GM18867 (cell line): ENCODE measurements at regions not wholly inside any gene's neighbourhood (a gene's known extent, or its start where the extent isn't known, plus 50 kb on each side); places are given as distances from the start of the nearest gene placed in this dataset.
"Not testable (repeated sequence)": the region's sequence is repeated elsewhere in the genome, so short reads cannot be mapped to it uniquely, and the experiment has no call there.

Experiments
- ATAC-seq: cut with Tn5 transposase; IDR thresholded peaks from one replicate; pipeline ENCODE4 v1.9.1; 2021; ENCODE audit warnings: mild to moderate bottlenecking, moderate library complexity; ENCODE audit not compliant: unreplicated experiment

DNA sequence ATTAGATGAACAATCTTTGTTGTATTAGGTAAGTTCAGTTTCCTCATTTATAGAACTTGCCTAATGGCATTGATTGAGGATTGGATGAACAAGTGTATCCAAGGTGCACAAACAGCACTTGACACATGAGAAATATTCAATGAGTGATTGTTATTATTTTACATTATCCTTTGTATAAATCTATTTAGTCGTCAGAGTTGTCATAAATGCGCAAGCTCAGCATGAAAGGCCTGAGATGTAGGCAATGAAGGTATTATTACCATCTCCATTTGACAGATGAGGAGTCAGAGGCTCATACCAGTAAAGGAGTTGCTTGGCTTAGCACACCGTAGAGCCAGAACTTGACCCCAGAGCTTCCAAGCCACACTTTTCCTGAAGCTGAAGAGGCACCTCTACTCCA, 291.4 kb downstream of the C1D start:
- no peak for ATAC-seq

DNA sequence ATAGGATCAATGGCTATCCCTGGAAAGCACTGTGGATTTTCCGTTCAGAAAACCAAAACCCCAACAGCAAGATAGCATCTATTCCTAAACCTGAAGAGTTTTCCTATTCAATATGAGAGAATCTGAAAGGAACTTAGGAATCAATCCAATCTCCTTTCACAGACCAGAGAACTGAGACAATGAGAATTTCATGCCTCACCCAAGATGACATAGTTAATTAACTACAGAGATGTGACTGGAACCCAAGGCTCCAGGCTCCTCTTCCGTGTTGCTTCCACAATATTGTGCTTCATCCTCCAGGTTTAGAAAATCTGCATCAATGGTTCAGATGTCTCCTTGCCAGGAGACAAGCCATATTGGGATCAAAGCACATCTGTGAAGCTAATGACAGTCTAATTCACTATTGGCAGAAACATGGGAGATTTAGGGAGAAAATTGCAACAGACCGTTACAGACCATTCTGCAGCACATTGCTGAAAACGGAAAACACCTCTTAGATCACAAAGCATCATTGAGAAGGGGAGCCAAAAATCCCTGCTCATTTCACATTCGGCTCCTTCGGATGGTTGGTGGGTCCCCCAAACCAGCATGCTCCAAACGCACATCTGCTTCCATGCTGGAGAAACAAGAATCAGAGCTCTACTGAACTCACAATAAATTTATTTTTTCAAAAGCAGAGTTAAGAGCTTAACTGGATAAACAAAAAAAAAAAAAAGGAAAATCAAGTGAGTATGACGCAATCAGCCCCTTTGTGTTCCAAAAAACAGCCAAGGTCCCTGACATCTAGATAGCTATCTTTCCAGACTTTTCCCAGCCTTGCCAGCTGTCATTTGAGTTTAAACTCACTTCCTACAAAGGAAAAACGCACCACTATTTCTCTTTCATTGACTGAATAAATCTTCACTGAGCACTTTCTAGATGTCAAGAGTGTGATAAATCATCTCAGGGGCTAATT, 290.3 kb downstream of the C1D start:
- ATAC-seq: no peak

DNA sequence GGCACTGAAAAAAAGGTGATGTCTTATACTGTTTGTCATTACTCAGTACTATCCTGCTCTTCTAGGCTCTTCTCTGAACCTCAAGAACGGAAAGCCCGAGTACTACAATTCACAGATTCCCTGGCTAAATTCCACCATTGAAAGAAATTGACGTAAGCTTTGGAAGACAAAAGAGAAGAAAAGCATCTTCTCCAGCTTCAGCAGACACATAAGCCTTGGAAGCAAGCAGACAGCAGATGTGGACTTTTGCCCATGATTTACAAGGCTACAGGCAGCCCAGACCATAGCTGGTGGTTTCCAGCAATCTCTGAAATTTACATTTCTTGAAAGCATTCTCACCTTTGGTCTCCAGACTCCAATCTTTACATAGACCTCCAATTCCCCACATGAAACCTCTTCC, 289.0 kb downstream of the C1D start:
- no peak for ATAC-seq

DNA sequence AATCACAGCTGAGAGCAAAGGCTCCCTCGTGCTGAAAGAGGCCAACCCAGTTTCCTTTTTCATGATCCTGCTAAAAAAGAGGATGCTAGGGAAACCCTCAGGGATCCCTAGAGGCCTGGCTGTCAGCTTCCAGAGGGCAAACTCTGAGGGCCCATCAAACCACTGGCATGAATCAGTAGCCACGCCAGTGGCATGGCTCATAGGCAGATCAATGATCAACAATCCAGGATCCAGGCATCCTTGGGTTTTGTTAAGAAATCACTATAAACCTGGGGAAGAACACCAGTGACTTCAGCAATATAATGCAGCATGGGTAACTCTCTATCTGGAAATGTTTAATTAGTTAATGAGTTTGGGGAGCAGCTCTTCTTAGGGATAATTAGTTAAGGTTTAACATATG, 286.5 kb downstream of the C1D start:
- no peak for ATAC-seq

DNA sequence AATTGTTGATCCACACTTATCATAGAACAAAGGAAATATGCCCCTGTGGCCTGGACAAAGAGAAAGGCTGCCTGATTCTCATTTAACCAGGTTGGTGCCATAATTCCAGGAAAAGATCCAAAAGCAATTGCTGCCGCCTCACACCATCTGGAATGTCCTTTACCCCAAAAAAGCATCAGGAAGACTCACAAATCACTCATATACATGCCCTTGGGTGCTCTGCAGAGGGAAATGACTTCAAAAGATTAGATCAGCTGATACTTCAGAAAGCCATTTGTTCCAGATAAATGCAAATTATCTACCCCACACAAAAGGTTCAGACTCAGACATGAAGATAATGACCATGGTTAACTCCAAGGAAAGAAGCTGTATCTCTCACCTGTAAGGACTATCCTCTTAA, 285.8 kb downstream of the C1D start:
- ATAC-seq: no peak

DNA sequence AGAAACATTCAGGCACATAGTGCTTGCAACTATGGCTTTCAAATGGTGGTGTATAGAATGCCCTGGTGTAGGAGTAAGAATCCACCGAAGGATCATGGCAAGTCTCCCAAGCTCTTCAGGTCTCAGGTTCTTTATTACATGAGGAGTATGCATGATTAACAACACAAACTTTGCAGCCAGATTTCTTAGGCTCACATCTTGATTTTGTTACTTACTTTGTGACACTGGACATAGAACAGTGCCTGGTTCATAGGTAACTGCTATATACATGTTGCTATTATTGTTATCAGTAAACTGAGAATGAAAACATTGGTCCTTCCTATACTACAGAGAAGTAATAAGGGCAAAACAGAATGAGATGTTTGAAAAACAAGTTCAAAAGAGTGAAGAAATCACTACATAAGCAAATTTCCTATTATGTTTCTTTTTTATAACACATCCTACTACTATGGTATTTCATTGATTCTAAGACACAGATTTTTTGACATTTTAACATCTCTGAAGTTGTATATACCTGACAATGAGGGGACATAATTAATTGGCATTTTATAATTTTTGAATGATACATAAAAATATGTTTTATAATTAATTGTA, 284.9 kb downstream of the C1D start:
- ATAC-seq: no peak

DNA sequence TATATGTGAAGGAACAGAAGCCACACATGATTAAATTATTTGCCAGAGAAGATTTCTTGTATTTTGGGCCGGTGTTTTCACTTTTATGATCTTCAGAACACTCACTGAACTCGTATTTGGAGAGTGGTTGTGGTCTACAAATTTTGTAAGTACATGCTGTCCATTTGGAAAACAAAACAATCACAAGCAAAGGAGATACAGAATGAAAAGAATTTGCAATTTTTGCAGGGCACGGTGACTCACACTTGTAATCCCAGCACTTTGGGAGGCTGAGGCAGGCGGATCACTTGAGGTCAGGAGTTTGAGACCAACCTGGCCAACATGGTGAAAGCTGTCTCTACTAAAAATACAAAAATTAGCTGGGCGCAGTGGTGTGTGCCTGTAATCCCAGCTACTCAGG, 282.0 kb downstream of the C1D start:
- not testable (repeated sequence) for ATAC-seq

- ATAC-seq: no peak
Observed at GRCh38 chr2:67782443-67782842, 280.4 kb downstream of the C1D start.

DNA sequence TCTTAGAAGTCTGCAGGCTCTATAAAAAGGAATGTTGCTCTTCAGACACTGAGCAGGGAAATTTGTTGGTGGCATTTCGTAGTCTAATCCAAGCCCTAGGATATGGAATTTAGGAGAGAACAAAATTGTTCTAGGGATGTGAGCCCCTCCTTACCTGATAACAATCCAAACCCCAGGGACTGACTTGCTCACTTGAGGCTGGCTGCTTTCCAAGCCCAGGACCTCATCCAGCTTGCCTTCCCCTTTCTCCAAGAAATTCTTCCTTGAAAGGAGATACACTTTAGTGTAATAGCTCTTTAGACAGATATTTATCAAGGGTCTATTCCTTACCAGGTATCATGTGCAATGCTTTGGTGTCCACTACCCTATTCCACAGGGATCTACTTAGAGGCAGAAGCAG, 279.8 kb downstream of the C1D start:
- ATAC-seq: no peak

DNA sequence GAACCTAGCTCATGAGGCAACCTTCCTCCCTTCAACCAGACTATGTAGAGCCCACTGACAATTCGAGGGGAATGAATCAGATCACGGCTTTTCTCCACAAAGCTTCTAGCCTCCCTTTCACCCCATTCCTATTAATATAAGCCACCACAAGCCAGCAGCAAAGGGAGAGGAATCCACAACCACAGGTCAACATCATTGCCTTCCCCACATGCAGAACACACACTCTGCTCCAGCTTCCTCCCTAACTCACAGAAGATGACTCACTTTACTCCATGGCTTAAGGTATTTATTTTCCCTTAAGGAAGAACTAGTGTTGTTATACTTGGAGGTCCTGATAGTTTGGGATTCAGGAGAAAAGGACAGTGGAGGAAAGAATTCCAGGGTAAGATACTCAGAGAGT, 272.2 kb downstream of the C1D start:
- no peak for ATAC-seq

DNA sequence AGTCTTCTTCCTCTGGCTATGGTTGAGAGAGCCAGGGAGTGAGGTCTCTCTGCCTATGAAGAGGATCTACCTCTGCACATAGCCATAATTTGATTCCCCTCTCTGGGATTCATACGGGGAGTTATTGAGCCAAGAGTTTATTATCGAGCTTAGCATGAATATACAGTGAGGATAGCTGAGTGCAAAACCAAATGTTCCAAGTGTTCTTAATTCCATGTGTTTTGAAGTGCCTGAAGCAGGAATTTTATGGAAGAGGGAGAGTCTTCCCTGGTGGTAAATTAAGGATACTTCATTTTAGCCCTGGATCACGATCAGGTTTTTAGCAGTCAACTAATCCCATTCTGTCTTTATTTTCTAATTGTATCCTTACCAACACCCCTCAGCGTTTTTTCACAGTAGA, 270.6 kb downstream of the C1D start:
- no peak for ATAC-seq

DNA sequence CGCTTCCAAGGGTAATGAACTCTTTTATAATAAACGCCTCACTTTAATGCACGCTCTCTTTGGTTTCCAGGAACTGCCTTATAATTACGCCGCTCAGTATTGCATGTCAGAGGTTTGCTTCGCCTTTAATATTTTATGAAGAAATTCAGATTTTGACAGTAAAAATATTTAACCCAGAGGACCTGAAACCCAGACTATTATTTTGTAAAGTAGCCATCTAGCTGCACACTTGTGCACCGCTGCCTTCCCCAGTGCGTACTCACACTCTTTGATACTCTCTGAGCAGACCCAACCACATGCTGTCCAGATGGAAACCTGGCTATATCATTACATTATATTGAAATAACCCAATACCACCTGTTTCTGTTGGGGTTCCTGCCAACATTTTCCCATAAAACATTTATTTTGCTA, 270.1 kb downstream of the C1D start:
- no peak for ATAC-seq

DNA sequence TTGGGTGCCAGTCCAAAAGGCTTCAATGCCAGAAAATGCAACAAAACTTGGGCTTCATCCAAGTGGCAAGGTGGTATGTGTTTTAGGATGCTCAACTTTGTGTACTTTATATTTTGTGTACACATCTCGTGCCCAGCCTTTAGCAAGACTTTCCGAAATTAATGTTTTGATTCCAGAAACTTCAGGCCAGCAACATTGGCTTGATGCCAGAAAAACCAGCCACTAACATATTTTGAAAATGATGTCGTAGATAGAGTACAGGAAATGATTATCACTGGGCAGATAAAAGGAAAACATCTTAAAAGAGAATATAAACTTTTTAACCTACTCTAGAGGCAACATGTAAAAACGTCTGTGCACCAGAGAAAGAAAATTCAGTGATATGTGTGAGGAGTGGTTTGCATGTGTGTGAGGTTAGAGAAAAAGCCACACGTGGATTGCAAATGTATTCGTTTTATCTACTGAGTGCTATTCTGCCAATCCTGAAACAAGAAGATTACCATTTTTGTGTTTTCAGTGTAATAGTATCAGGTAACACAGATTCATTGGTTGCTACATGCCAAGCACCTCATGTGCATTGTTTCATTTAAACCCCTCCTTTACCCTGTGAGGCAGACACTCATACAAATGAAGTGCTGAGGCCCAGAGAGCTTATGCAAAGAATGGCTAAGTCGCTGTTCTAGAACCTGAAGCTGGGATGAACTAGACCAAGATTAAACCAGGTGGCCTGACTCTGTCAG, 264.8 kb downstream of the C1D start:
- ATAC-seq: no peak

- no peak for ATAC-seq
Observed at GRCh38 chr2:67798541-67799160, 264.2 kb downstream of the C1D start.

DNA sequence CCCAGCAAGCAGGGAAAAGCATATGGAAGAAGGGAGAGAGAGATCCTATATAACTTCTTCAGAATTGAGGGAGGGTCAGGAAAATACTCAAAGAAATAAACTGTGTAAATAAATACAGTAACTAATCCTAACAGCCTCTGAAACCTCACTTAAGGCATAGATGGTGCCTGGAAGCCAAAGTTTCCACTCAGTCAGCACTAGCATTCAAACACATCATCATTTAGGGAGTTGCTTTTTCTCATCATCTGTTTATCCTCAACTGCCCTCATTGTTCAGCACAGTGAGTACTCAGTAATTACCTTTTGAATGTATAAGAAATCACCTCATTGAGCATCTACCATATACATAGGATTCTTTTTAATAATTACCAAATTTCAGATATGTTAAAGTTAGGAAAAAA, 262.9 kb downstream of the C1D start:
- ATAC-seq: no peak

DNA sequence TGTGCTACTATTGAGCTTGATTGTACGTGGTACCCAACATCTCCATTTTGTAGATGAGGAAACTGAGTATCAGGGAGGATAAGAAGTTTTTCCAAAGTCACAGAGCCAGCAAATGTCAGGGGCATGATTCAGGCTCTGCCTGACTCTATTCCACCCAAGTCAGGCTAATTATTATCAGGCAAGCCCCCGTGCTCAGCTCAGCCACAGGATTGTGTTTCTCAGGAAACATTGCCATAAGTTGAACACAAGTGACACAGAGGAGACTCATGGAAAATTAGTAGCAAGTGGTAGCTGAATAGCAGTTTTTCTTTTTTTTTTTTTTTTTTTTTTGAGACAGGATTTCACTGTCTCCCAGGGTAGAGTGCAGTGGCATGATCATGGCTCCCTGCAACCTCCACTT, 260.5 kb downstream of the C1D start:
- ATAC-seq: no peak

- no peak for ATAC-seq
Observed at GRCh38 chr2:67802824-67803223, 260.0 kb downstream of the C1D start.

GRCh38 chr2:67806816-67807215, 256.0 kb downstream of the C1D start:
- no peak for ATAC-seq

DNA sequence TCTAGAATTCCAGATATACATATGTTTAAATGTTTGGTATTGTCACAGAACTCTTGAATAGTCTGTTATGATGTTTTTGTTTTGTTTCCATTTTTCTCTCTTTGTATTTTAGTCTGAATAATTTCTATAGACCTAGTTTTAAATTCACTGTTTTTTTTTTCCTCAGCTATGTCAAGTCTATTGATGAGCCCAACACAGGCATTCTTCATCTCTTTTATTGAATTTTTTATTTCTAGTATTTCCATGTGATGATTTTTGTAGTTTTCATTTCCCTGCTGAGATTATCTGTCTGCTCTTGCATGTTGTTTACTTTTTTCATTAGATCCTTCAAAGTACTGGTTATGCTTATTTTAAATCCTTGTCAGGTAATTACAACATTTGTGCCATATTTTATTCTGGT, 254.7 kb downstream of the C1D start:
- ATAC-seq: no peak

DNA sequence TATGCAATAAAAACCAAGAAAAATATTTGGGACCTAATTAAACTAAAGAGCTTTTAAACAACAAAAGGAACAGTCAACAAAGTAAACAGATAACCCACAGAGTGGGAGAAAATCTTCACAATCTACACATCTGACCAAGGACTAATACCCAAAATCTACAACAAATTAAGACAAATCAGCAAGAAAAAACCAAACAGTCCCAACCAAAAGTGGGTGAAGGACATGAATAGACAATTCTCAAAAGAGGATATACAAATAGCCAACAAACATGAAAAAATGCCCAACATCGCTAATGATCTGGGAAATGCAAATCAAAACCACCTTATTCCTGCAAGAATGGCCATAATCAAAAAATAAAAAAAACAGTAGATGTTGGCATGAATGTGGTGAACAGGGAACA, 250.1 kb downstream of the C1D start:
- ATAC-seq: no peak

DNA sequence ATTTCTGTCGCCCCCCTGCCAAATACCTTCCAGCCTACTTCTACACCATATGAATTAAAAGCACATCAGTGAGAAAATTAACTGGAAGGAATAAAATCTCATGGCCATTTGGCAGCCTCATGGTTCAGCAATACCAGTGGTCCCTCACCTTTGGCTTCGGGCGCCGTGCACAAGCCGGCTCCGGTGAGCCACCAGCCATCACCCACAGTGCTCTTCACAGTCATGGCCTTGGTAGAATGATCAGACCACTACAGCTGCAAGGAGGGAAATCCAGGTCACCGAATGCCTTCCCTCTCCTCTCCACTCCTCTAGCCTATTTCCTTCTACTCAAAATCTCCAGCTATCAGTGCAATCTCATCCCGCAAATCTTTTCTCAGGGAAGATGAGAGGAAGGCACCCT, 239.1 kb downstream of the C1D start:
- ATAC-seq: no peak
